Keratinocyte (primary cell): ENCODE measurements at regions not wholly inside any gene's neighbourhood (a gene's known extent, or its start where the extent isn't known, plus 50 kb on each side); places are given as distances from the start of the nearest gene placed in this dataset.

Source experiments
- DNase-seq: peaks from one replicate; pipeline ENCODE4 v3.0.0-alpha.2; 2011; ENCODE audit warnings: low read depth, missing footprints, low spot score
- FAIRE-seq: peaks from 2 replicates; lab custom pipeline; 2011; peaks lifted over from hg19 to GRCh38; lab: Jason Lieb, UNC
- H2AFZ ChIP-seq: 2 replicates; pipeline ENCODE4 v1.6.0; 2012; ENCODE audit warnings: low read length, control low read depth, inconsistent platforms; ENCODE audit not compliant: control insufficient read depth
- H3K27ac ChIP-seq: 2 replicates; pipeline ENCODE4 v1.5.1; 2011; ENCODE audit warnings: low read length; ENCODE audit not compliant: control insufficient read depth, insufficient read depth
- H3K27me3 ChIP-seq: 3 replicates; pipeline ENCODE4 v1.6.0; 2011; ENCODE audit warnings: low read length; ENCODE audit not compliant: control insufficient read depth, insufficient read depth; ENCODE audit errors: extremely low read depth
- H3K36me3 ChIP-seq, 2 experiments: 2 replicates in 1 of 2; 3 replicates in 1 of 2; pipeline ENCODE4 v1.5.1; 2011; ENCODE audit warnings: low read length in 2 of 2, mild to moderate bottlenecking in 1 of 2; ENCODE audit not compliant: control insufficient read depth in 2 of 2, insufficient read depth in 2 of 2; ENCODE audit errors: extremely low read depth in 1 of 2
- H3K4me1 ChIP-seq: 3 replicates; pipeline ENCODE4 v1.5.1; 2011; ENCODE audit warnings: low read length; ENCODE audit not compliant: control insufficient read depth, insufficient read depth; ENCODE audit errors: extremely low read depth
- H3K4me2 ChIP-seq: 3 replicates; pipeline ENCODE4 v1.6.0; 2011; ENCODE audit warnings: low read depth, low read length; ENCODE audit not compliant: control insufficient read depth, insufficient read depth; ENCODE audit errors: extremely low read depth
- H3K4me3 ChIP-seq, 3 experiments: fragments of 200-600 bp in 1 of 3; sonication (generic) in 1 of 3; 2 replicates in 2 of 3; 3 replicates in 1 of 3; pipeline ENCODE4 v1.5.1; 2011 to 2016; ENCODE audit warnings: low read length in 3 of 3, mild to moderate bottlenecking in 3 of 3, control low read depth in 2 of 3, inconsistent platforms in 1 of 3, low read depth in 1 of 3, mixed read lengths in 1 of 3, mixed run types in 1 of 3, moderate library complexity in 1 of 3; ENCODE audit not compliant: control insufficient read depth in 2 of 3, insufficient read depth in 2 of 3; ENCODE audit errors: extremely low read depth in 1 of 3
- H3K79me2 ChIP-seq: 2 replicates; pipeline ENCODE4 v1.6.0; 2012; ENCODE audit warnings: low read length; ENCODE audit not compliant: control insufficient read depth, insufficient read depth
- H3K9ac ChIP-seq: 3 replicates; pipeline ENCODE4 v1.6.0; 2011; ENCODE audit warnings: low read length; ENCODE audit not compliant: control insufficient read depth, insufficient read depth; ENCODE audit errors: extremely low read depth
- H3K9me1 ChIP-seq: 3 replicates; pipeline ENCODE4 v1.6.0; 2011; ENCODE audit warnings: low read length; ENCODE audit not compliant: control insufficient read depth, insufficient read depth; ENCODE audit errors: extremely low read depth
- H3K9me3 ChIP-seq: 2 replicates; pipeline ENCODE4 v1.5.1; 2012; ENCODE audit warnings: low read depth, low read length; ENCODE audit not compliant: control insufficient read depth
- H4K20me1 ChIP-seq: 3 replicates; pipeline ENCODE4 v1.6.0; 2011; ENCODE audit warnings: low read length; ENCODE audit not compliant: control insufficient read depth, insufficient read depth; ENCODE audit errors: extremely low read depth
- CTCF ChIP-seq, 3 experiments: IDR thresholded peaks in 1 of 3; conservative IDR thresholded peaks in 1 of 3; optimal IDR thresholded peaks in 1 of 3; 2 replicates in 2 of 3; 3 replicates in 1 of 3; pipeline versions ENCODE3 to v1.5.1; 2011; ENCODE audit warnings: low read length in 3 of 3, mild to moderate bottlenecking in 3 of 3, moderate library complexity in 2 of 3, control low read depth in 1 of 3, inconsistent platforms in 1 of 3; ENCODE audit not compliant: insufficient read depth in 2 of 3; ENCODE audit errors: extremely low read depth in 1 of 3
- EZH2 ChIP-seq: IDR thresholded peaks from one replicate; pipeline ENCODE4 v1.6.1; 2012; ENCODE audit warnings: inconsistent platforms, mild to moderate bottlenecking, low read length, moderate library complexity
- dilution Hi-C: fragments of 300-500 bp; cut with MboI; formaldehyde crosslinking; loops from one replicate; pipeline ENCODE4 v1.7.0; 2020; ENCODE audit warnings: low sequenced_read_pairs; ENCODE audit not compliant: extremely low pct_ligation_motif_present

GRCh38 chr13:37968555-37968954 lies 99.0 kb upstream of the TRPC4 start:
- no peak for FAIRE-seq
- DNase-seq: no peak
- Histone ChIP-seq H3K27me3 (no peaks in the 10 kb centered on the region), H3K79me2 (no peaks in the 10 kb centered on the region), H3K4me3 (no peak overlapping the region), H4K20me1 (no peaks in the 10 kb centered on the region), H3K9me1 (no peaks in the 10 kb centered on the region), H3K4me1 (no peaks in the 10 kb centered on the region), H3K4me2 (no peak overlapping the region), H3K9me3 (no peaks in the 10 kb centered on the region), H2AFZ (no peak overlapping the region), H3K27ac (no peak overlapping the region), H3K36me3 (no peaks in the 10 kb centered on the region), H3K9ac (no peak overlapping the region)
- TF ChIP-seq EZH2: no peak
- no peak for TF ChIP-seq CTCF (optimal IDR thresholded peaks at IDR 0.05 in 1 of 3, IDR thresholded peaks at IDR 0.05 in 1 of 3, conservative IDR thresholded peaks at IDR 0.05 in 1 of 3; ENCODE audit: extremely low read depth in 1 of 3, insufficient read depth in 2 of 3, low read length in 3 of 3)
- dilution Hi-C loops: no loop called here

GRCh38 chr13:37966266-37966665 lies 96.7 kb upstream of the TRPC4 start:
- H3K27ac ChIP-seq: no peak overlapping the region
- no peak overlapping the region for H3K4me2 ChIP-seq
- H3K79me2 ChIP-seq: no peaks in the 10 kb centered on the region
- no peaks in the 10 kb centered on the region for H3K9me3 ChIP-seq
- no peaks in the 10 kb centered on the region for H3K9me1 ChIP-seq
- H2AFZ ChIP-seq: no peak overlapping the region
- H3K9ac ChIP-seq: no peak overlapping the region
- H4K20me1 ChIP-seq: no peaks in the 10 kb centered on the region
- no peak for FAIRE-seq
- no peaks in the 10 kb centered on the region for H3K27me3 ChIP-seq
- dilution Hi-C loops: no loop called here
- H3K4me3 ChIP-seq: no peak overlapping the region
- DNase-seq: no peak
- no peak for TF ChIP-seq EZH2
- TF ChIP-seq CTCF (optimal IDR thresholded peaks at IDR 0.05 in 1 of 3, IDR thresholded peaks at IDR 0.05 in 1 of 3, conservative IDR thresholded peaks at IDR 0.05 in 1 of 3; ENCODE audit: extremely low read depth in 1 of 3, insufficient read depth in 2 of 3, low read length in 3 of 3): no peak
- H3K36me3 ChIP-seq: no peaks in the 10 kb centered on the region
- H3K4me1 ChIP-seq: no peaks in the 10 kb centered on the region
